K562 (cell line): ENCODE measurements at regions not wholly inside any gene's neighbourhood (a gene's known extent, or its start where the extent isn't known, plus 50 kb on each side); places are given as distances from the start of the nearest gene placed in this dataset.

Source experiments
- DPF2 ChIP-seq: fragments of 450-650 bp; IDR thresholded peaks from 2 replicates; pipeline ENCODE4 v1.6.1; 2016
- ELF1 ChIP-seq: fragments of 200-800 bp; sonication (Bioruptor generic); IDR thresholded peaks from 2 replicates; pipeline ENCODE4 v1.6.1; 2016; ENCODE audit warnings: missing genetic modification characterization, missing compliant biosample characterization
- GTF2A2 ChIP-seq: IDR thresholded peaks from 2 replicates; pipeline ENCODE4 v1.6.1; 2016; ENCODE audit warnings: mild to moderate bottlenecking, missing genetic modification characterization, missing compliant biosample characterization
- HMBOX1 ChIP-seq: sonication (generic); IDR thresholded peaks from 2 replicates; pipeline ENCODE4 v1.6.1; 2016
- IRF2 ChIP-seq: sonication (generic); formaldehyde crosslinking; IDR thresholded peaks from 2 replicates; pipeline ENCODE4 v1.8.1; 2022; ENCODE audit warnings: mild to moderate bottlenecking, missing genetic modification reagents
- KLF13 ChIP-seq: fragments of 450-650 bp; IDR thresholded peaks from 2 replicates; pipeline ENCODE4 v1.6.1; 2016; ENCODE audit warnings: missing genetic modification characterization, low read depth, mild to moderate bottlenecking, missing compliant biosample characterization, moderate library complexity, borderline replicate concordance
- MEIS2 ChIP-seq: fragments of 450-650 bp; IDR thresholded peaks from 2 replicates; pipeline ENCODE4 v1.6.1; 2014; ENCODE audit warnings: mild to moderate bottlenecking; ENCODE audit not compliant: partially characterized antibody
- NEUROD1 ChIP-seq: fragments of 150-350 bp; IDR thresholded peaks from 2 replicates; pipeline ENCODE4 v1.6.1; 2014; ENCODE audit warnings: borderline replicate concordance, low read length, low read depth; ENCODE audit not compliant: partially characterized antibody
- NR2C2 ChIP-seq, 2 experiments: fragments of 200-800 bp in 1 of 2; sonication (Bioruptor generic) in 1 of 2; sonication (generic) in 1 of 2; formaldehyde crosslinking in 1 of 2; IDR thresholded peaks; 2 replicates each; pipeline versions ENCODE4 v1.6.1 to v1.8.0; 2016 to 2022; ENCODE audit warnings: mild to moderate bottlenecking in 1 of 2, missing compliant biosample characterization in 1 of 2, missing genetic modification characterization in 1 of 2, missing genetic modification reagents in 1 of 2
- RBM14 ChIP-seq: fragments of 200-400 bp; formaldehyde crosslinking; IDR thresholded peaks from 2 replicates; pipeline ENCODE4 v1.6.1; 2018; ENCODE audit warnings: low read depth, mild to moderate bottlenecking, low read length, moderate library complexity, borderline replicate concordance; ENCODE audit not compliant: insufficient read depth
- SIRT6 ChIP-seq: IDR thresholded peaks from one replicate; pipeline ENCODE4 v1.6.1; 2012; ENCODE audit warnings: low read depth, mild to moderate bottlenecking, control low read depth, inconsistent platforms, low read length, moderate library complexity
- SMARCE1 ChIP-seq: fragments of 450-650 bp; IDR thresholded peaks from 2 replicates; pipeline ENCODE4 v1.7.1; 2016; ENCODE audit warnings: mild to moderate bottlenecking
- SOX6 ChIP-seq: fragments of 450-650 bp; IDR thresholded peaks from 2 replicates; pipeline ENCODE4 v1.6.1; 2014; ENCODE audit warnings: mild to moderate bottlenecking
- SPI1 ChIP-seq: IDR thresholded peaks from 2 replicates; pipeline ENCODE4 v1.6.1; 2011; ENCODE audit warnings: low read depth, low read length, control low read depth, borderline replicate concordance
- ZNF124 ChIP-seq: sonication (generic); formaldehyde crosslinking; IDR thresholded peaks from 2 replicates; pipeline ENCODE4 v1.8.1; 2022; ENCODE audit warnings: missing genetic modification reagents

GRCh38 chr3:72629191-72629631, 219.0 kb downstream of the SHQ1 start (continued):
- TF ChIP-seq IRF2 (CRISPR knock-in tag) (no peak), HMBOX1 (0 out of 2 replicates have a peak, but pooled peaks have one; percentile 35), NEUROD1 (no peak), SMARCE1 (peak; percentile 61; the same call in 1 of the 2 replicates), SPI1 (peak; percentile 99), ELF1 (tag) (0 out of 2 replicates have a peak, but pooled peaks have one; percentile 15), MEIS2 (peak; percentile 25), RBM14 (no peak), ZNF124 (CRISPR knock-in tag) (no peak), GTF2A2 (no peak), DPF2 (0 out of 2 replicates have a peak, but pooled peaks have one; percentile 31), NR2C2 (CRISPR knock-in tag; IDR thresholded peaks at IDR 0.05) (no peak), NR2C2 (tag; IDR thresholded peaks at IDR 0.05) (peak; percentile 80), KLF13 (tag) (no peak), SOX6 (peak; percentile 54; the same call in 1 of the 2 replicates), SIRT6 (no peak)
